ENCODE measurements at regions not wholly inside any gene's neighbourhood (a gene's known extent, or its start where the extent isn't known, plus 50 kb on each side); places are given as distances from the start of the nearest gene placed in this dataset.

DNA sequence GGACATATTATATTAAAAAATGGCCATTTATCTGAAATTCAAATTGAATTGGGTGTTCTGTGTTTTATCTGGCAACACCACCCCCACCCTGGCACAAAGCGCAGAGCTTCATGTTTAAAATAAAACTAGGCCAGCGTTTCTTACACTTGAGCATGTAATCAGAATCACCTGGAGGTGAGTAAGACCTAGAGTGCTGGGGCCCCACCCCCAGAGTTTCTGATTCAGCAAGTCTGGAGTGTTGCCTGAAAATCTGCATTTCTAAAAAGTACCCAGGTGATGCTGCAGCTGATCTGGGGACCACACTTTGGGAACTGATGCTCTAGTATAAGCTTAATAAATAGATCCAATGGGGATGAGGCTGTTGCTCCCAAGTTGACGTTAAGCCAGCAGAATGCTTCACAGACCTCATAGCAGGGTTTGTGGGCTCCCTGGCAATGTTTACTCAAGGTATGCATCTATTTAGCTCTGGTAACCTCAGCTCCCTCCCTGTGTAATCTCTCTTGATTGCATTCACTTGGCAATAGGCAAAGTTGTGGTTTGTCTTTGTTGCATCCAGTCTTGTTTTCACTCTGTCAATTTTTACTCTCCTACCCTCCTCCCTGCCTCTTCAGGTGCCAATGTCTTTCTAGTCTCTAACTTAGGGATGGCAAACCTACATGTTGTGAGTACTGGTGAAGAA lies 99.8 kb upstream of the TEX13D start:
- TF ChIP-seq CTCF (IDR thresholded peaks at IDR 0.05; ENCODE audit: low read depth, low read length), result no peak
- H3K4me3 ChIP-seq (replicated peaks in 1 of 2; ENCODE audit: low read depth in 2 of 2, low read length in 2 of 2), result no peak overlapping the region
- DNase-seq (ENCODE audit: low read depth in 2 of 2), result no peak

DNA sequence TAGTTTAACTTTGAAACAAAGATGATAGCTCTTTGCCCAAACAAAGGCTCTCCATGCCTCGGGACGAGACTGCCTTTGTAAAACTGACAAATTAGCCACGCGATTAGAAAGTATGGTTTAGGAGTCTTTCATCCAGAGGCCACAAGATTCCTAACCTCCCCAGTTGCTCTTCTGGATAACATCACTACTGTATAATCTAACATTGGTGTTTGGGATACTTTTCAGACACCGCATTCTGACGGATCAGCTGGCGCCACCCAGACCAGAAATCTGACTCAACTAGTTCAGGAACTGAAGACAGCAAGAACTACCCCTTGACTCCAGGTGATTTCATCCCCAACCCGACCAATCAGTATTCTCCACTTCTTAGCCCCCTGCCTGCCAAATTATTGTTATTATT lies 98.1 kb upstream of the TEX13D start:
- DNase-seq (ENCODE audit: low read depth in 2 of 2), result no peak
- TF ChIP-seq CTCF (IDR thresholded peaks at IDR 0.05; ENCODE audit: low read depth, low read length), result no peak
- no peak overlapping the region for H3K4me3 ChIP-seq (replicated peaks in 1 of 2; ENCODE audit: low read depth in 2 of 2, low read length in 2 of 2)

- no peak for DNase-seq (ENCODE audit: low read depth in 2 of 2)
- no peak overlapping the region for H3K4me3 ChIP-seq (replicated peaks in 1 of 2; ENCODE audit: low read depth in 2 of 2, low read length in 2 of 2)
Observed at GRCh38 chrX:124238268-124238667, 94.2 kb upstream of the TEX13D start.

GRCh38 chrX:124239324-124239723 lies 93.1 kb upstream of the TEX13D start:
- no peak for DNase-seq (ENCODE audit: low read depth in 2 of 2)
- TF ChIP-seq CTCF (IDR thresholded peaks at IDR 0.05; ENCODE audit: low read depth, low read length), result no peak
- no peak overlapping the region for H3K4me3 ChIP-seq (replicated peaks in 1 of 2; ENCODE audit: low read depth in 2 of 2, low read length in 2 of 2)

More at GRCh38 chrX:124238268-124238667, 94.2 kb upstream of the TEX13D start:
- TF ChIP-seq CTCF (IDR thresholded peaks at IDR 0.05; ENCODE audit: low read depth, low read length), result no peak

GRCh38 chrX:124239911-124240310 lies 92.5 kb upstream of the TEX13D start:
- no peak for DNase-seq (ENCODE audit: low read depth in 2 of 2)
- TF ChIP-seq CTCF (IDR thresholded peaks at IDR 0.05; ENCODE audit: low read depth, low read length), result no peak
- H3K4me3 ChIP-seq (replicated peaks in 1 of 2; ENCODE audit: low read depth in 2 of 2, low read length in 2 of 2), result no peak overlapping the region

- no peak for TF ChIP-seq CTCF (IDR thresholded peaks at IDR 0.05; ENCODE audit: low read depth, low read length)
- H3K4me3 ChIP-seq (replicated peaks in 1 of 2; ENCODE audit: low read depth in 2 of 2, low read length in 2 of 2), result no peak overlapping the region
Observed at GRCh38 chrX:124240422-124240821, 92.0 kb upstream of the TEX13D start.

DNA sequence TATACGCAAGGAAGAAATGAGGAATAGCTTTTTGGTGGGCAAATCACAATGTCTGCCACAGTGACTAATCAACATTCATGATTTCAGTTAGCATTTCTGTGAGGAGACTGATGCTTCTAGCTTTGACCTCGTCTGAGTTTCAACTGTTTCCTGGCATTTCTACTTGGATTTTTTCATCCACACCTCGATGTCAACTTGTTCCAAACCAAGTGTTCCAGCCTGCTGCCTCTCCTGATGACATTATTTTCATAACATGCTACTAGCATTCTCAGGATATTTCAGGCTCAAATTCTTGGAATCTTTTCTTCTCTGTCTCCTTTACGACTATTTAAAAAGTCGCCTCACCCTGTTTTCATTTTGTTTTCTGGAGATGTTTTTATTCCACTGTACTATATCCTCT lies 90.3 kb upstream of the TEX13D start:
- TF ChIP-seq CTCF (IDR thresholded peaks at IDR 0.05; ENCODE audit: low read depth, low read length), result no peak
- H3K4me3 ChIP-seq (replicated peaks in 1 of 2; ENCODE audit: low read depth in 2 of 2, low read length in 2 of 2), result no peak overlapping the region
- DNase-seq (ENCODE audit: low read depth in 2 of 2), result no peak

More at GRCh38 chrX:124240422-124240821, 92.0 kb upstream of the TEX13D start:
- DNase-seq (ENCODE audit: low read depth in 2 of 2), result no peak
